ENCODE measurements at regions not wholly inside any gene's neighbourhood (a gene's known extent, or its start where the extent isn't known, plus 50 kb on each side); places are given as distances from the start of the nearest gene placed in this dataset.

- TF ChIP-seq, protein P1, sequence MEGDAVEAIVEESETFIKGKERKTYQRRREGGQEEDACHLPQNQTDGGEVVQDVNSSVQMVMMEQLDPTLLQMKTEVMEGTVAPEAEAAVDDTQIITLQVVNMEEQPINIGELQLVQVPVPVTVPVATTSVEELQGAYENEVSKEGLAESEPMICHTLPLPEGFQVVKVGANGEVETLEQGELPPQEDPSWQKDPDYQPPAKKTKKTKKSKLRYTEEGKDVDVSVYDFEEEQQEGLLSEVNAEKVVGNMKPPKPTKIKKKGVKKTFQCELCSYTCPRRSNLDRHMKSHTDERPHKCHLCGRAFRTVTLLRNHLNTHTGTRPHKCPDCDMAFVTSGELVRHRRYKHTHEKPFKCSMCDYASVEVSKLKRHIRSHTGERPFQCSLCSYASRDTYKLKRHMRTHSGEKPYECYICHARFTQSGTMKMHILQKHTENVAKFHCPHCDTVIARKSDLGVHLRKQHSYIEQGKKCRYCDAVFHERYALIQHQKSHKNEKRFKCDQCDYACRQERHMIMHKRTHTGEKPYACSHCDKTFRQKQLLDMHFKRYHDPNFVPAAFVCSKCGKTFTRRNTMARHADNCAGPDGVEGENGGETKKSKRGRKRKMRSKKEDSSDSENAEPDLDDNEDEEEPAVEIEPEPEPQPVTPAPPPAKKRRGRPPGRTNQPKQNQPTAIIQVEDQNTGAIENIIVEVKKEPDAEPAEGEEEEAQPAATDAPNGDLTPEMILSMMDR (IDR thresholded peaks at IDR 0.05; ENCODE audit: extremely low read depth in 1 of 2, insufficient read depth in 1 of 2, low read depth in 1 of 2, low read length in 2 of 2), result no peak
- TF ChIP-seq POLR2AphosphoS5 (IDR thresholded peaks at IDR 0.05; ENCODE audit: insufficient read depth, low read depth, low read length), result no peak
- TF ChIP-seq, protein P2, sequence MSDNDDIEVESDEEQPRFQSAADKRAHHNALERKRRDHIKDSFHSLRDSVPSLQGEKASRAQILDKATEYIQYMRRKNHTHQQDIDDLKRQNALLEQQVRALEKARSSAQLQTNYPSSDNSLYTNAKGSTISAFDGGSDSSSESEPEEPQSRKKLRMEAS (IDR thresholded peaks at IDR 0.05; ENCODE audit: insufficient read depth, insufficient read length), result no peak
- no peak for TF ChIP-seq POLR2A (IDR thresholded peaks at IDR 0.05; ENCODE audit: low read depth, low read length)
- no peak for TF ChIP-seq EZH2 (IDR thresholded peaks at IDR 0.05; ENCODE audit: borderline replicate concordance, low read depth, low read length, severe bottlenecking)
These were observed 624.7 kb upstream of the ACO1 start for GRCh38 chr9:31759703-31760102.
